Loucy (cell line): ENCODE measurements at regions not wholly inside any gene's neighbourhood (a gene's known extent, or its start where the extent isn't known, plus 50 kb on each side); places are given as distances from the start of the nearest gene placed in this dataset.

Experiments used
- H2AFZ ChIP-seq: fragments of 200-600 bp; sonication (generic); 2 replicates; pipeline ENCODE4 v1.6.0; 2016; ENCODE audit warnings: antibody characterized with exemption, mild to moderate bottlenecking, low read length, moderate library complexity
- H3F3A ChIP-seq: fragments of 200-600 bp; 2 replicates; pipeline ENCODE4 v1.6.0; 2016; ENCODE audit warnings: antibody characterized with exemption, low read depth, mild to moderate bottlenecking
- H3K27me3 ChIP-seq: fragments of 200-600 bp; sonication (generic); 2 replicates; pipeline ENCODE4 v1.6.1; 2014; ENCODE audit warnings: low read length, mild to moderate bottlenecking; ENCODE audit not compliant: insufficient read depth, poor library complexity, severe bottlenecking
- H3K36me3 ChIP-seq: fragments of 200-600 bp; sonication (generic); 2 replicates; pipeline ENCODE4 v1.6.1; 2016; ENCODE audit warnings: low read length; ENCODE audit not compliant: insufficient read depth
- H3K4me1 ChIP-seq: fragments of 200-600 bp; sonication (generic); 2 replicates; pipeline ENCODE4 v1.5.1; 2014; ENCODE audit warnings: low read length, mild to moderate bottlenecking; ENCODE audit not compliant: insufficient read depth, poor library complexity, severe bottlenecking
- H3K4me2 ChIP-seq: fragments of 200-600 bp; sonication (generic); 2 replicates; pipeline ENCODE4 v1.6.0; 2014; ENCODE audit warnings: antibody characterized with exemption, low read length, low read depth, mild to moderate bottlenecking; ENCODE audit not compliant: poor library complexity, severe bottlenecking
- H3K4me3 ChIP-seq: fragments of 200-600 bp; sonication (generic); 2 replicates; pipeline ENCODE4 v1.5.1; 2014; ENCODE audit warnings: low read length, mild to moderate bottlenecking, mixed read lengths; ENCODE audit not compliant: poor library complexity, severe bottlenecking
- H3K79me2 ChIP-seq: fragments of 200-600 bp; sonication (generic); 2 replicates; pipeline ENCODE4 v1.6.1; 2014; ENCODE audit warnings: low read length; ENCODE audit not compliant: insufficient read depth
- H3K9ac ChIP-seq: fragments of 200-600 bp; sonication (generic); 2 replicates; pipeline ENCODE4 v1.6.0; 2014; ENCODE audit warnings: mild to moderate bottlenecking, low read depth, low read length, moderate library complexity; ENCODE audit not compliant: poor library complexity, severe bottlenecking
- H3K9me2 ChIP-seq: fragments of 200-600 bp; sonication (generic); replicated peaks from 2 replicates; pipeline ENCODE4 v1.6.1; 2016; ENCODE audit warnings: low read depth, low read length, mixed read lengths
- H3K9me3 ChIP-seq: fragments of 200-600 bp; sonication (generic); 2 replicates; pipeline ENCODE4 v1.6.1; 2014; ENCODE audit warnings: mild to moderate bottlenecking, antibody characterized with exemption, low read length, low read depth; ENCODE audit not compliant: insufficient read depth
- H4K20me1 ChIP-seq: fragments of 200-600 bp; sonication (generic); 2 replicates; pipeline ENCODE4 v1.6.0; 2014; ENCODE audit warnings: antibody characterized with exemption, low read length, mild to moderate bottlenecking; ENCODE audit not compliant: insufficient read depth, poor library complexity, severe bottlenecking
- CTCF ChIP-seq: fragments of 200-600 bp; sonication (generic); conservative IDR thresholded peaks from 2 replicates; pipeline ENCODE4 v1.5.1; 2014; ENCODE audit warnings: mild to moderate bottlenecking, antibody characterized with exemption, low read length
- EZH2phosphoT487 ChIP-seq: fragments of 200-600 bp; IDR thresholded peaks from 2 replicates; pipeline ENCODE4 v1.6.1; 2018; ENCODE audit warnings: antibody characterized with exemption, mild to moderate bottlenecking, moderate library complexity, borderline replicate concordance

- Histone ChIP-seq H3K4me3 (no peak overlapping the region), H4K20me1 (no peaks in the 10 kb centered on the region), H3K27me3 (no peaks in the 10 kb centered on the region), H3K36me3 (no peaks in the 10 kb centered on the region), H3K9ac (no peak overlapping the region), H3K9me3 (no peaks in the 10 kb centered on the region), H3F3A (no peaks in the 10 kb centered on the region), H3K79me2 (no peaks in the 10 kb centered on the region), H3K4me2 (no peak overlapping the region), H3K9me2 (no peaks in the 10 kb centered on the region), H2AFZ (no peak overlapping the region), H3K4me1 (no peaks in the 10 kb centered on the region)
- TF ChIP-seq CTCF = no peak
- no peak for TF ChIP-seq EZH2phosphoT487
Measured at GRCh38 chr1:187870552-187870951, 1041.8 kb downstream of the PLA2G4A start.

GRCh38 chr1:187871177-187871845, 1042.6 kb downstream of the PLA2G4A start:
- Histone ChIP-seq H4K20me1 (no peaks in the 10 kb centered on the region), H3K27me3 (no peaks in the 10 kb centered on the region), H3K79me2 (no peaks in the 10 kb centered on the region), H3K9me2 (no peaks in the 10 kb centered on the region), H3K4me2 (no peak overlapping the region), H3K9ac (no peak overlapping the region), H3K4me3 (no peak overlapping the region), H3F3A (no peaks in the 10 kb centered on the region), H3K4me1 (no peaks in the 10 kb centered on the region), H2AFZ (no peak overlapping the region), H3K36me3 (no peaks in the 10 kb centered on the region), H3K9me3 (no peaks in the 10 kb centered on the region)
- TF ChIP-seq EZH2phosphoT487 (no peak), CTCF (no peak)

GRCh38 chr1:187872550-187872949, 1043.8 kb downstream of the PLA2G4A start:
- TF ChIP-seq CTCF = no peak
- no peak for TF ChIP-seq EZH2phosphoT487
- Histone ChIP-seq H3K4me3 (no peak overlapping the region), H3K4me1 (no peaks in the 10 kb centered on the region), H3K9me2 (no peaks in the 10 kb centered on the region), H3K4me2 (no peak overlapping the region), H3K36me3 (no peaks in the 10 kb centered on the region), H3F3A (no peaks in the 10 kb centered on the region), H4K20me1 (no peaks in the 10 kb centered on the region), H3K79me2 (no peaks in the 10 kb centered on the region), H3K9ac (no peak overlapping the region), H3K27me3 (no peaks in the 10 kb centered on the region), H3K9me3 (no peaks in the 10 kb centered on the region), H2AFZ (no peak overlapping the region)
